ENCODE measurements at regions not wholly inside any gene's neighbourhood (a gene's known extent, or its start where the extent isn't known, plus 50 kb on each side); places are given as distances from the start of the nearest gene placed in this dataset.
"Not testable (repeated sequence)": the region's sequence is repeated elsewhere in the genome, so short reads cannot be mapped to it uniquely, and the experiment has no call there.

- Histone ChIP-seq H3K27ac (ENCODE audit: low read depth in 1 of 2, low read length in 2 of 2) (no peak overlapping the region), H3K36me3 (ENCODE audit: control insufficient read depth in 1 of 2, insufficient read depth in 2 of 2, low read length in 1 of 2) (no peaks in the 10 kb centered on the region), H3K4me3 (ENCODE audit: low read length in 2 of 2) (no peak overlapping the region), H3K9me3 (ENCODE audit: control insufficient read depth, low read length) (no peaks in the 10 kb centered on the region), H3K4me1 (ENCODE audit: control insufficient read depth in 1 of 2, insufficient read depth in 2 of 2, low read length in 2 of 2) (no peaks in the 10 kb centered on the region), H3K27me3 (ENCODE audit: control insufficient read depth in 1 of 2, insufficient read depth in 2 of 2, low read length in 1 of 2) (no peaks in the 10 kb centered on the region)
- no peak for DNase-seq
- intact Hi-C loops (cut with DNase I): no loop called here
- no peak for ATAC-seq (ENCODE audit: low FRiP score)
- WGBS, 2 donors: 95% methylated on average over 10 of the region's 10 CpGs
Observed at GRCh38 chr15:70517194-70517590, 246.2 kb downstream of the UACA start.

- intact Hi-C loops (cut with DNase I): no loop called here
- Histone ChIP-seq H3K4me1 (ENCODE audit: control insufficient read depth in 1 of 2, insufficient read depth in 2 of 2, low read length in 2 of 2) (no peaks in the 10 kb centered on the region), H3K27me3 (ENCODE audit: control insufficient read depth in 1 of 2, insufficient read depth in 2 of 2, low read length in 1 of 2) (no peaks in the 10 kb centered on the region), H3K27ac (ENCODE audit: low read depth in 1 of 2, low read length in 2 of 2) (no peak overlapping the region), H3K4me3 (ENCODE audit: low read length in 2 of 2) (no peak overlapping the region), H3K36me3 (ENCODE audit: control insufficient read depth in 1 of 2, insufficient read depth in 2 of 2, low read length in 1 of 2) (no peaks in the 10 kb centered on the region), H3K9me3 (ENCODE audit: control insufficient read depth, low read length) (no peaks in the 10 kb centered on the region)
- no peak for ATAC-seq (ENCODE audit: low FRiP score)
- DNase-seq: no peak
- 93 to 94% methylated on average over 6 of the region's 6 CpGs for WGBS, 2 donors
Observed at GRCh38 chr15:70516408-70517193, 246.8 kb downstream of the UACA start.

- no peak for ATAC-seq (ENCODE audit: low FRiP score)
- no peak overlapping the region for H3K4me3 ChIP-seq (ENCODE audit: low read length in 2 of 2)
- H3K36me3 ChIP-seq (ENCODE audit: control insufficient read depth in 1 of 2, insufficient read depth in 2 of 2, low read length in 1 of 2): no peaks in the 10 kb centered on the region
- no peak overlapping the region for H3K27ac ChIP-seq (ENCODE audit: low read depth in 1 of 2, low read length in 2 of 2)
- DNase-seq: no peak
- WGBS, 2 donors: 90 to 93% methylated on average over 7 of the region's 7 CpGs
- H3K4me1 ChIP-seq (ENCODE audit: control insufficient read depth in 1 of 2, insufficient read depth in 2 of 2, low read length in 2 of 2): no peaks in the 10 kb centered on the region
- intact Hi-C loops (cut with DNase I): no loop called here
- no peaks in the 10 kb centered on the region for H3K27me3 ChIP-seq (ENCODE audit: control insufficient read depth in 1 of 2, insufficient read depth in 2 of 2, low read length in 1 of 2)
- H3K9me3 ChIP-seq (ENCODE audit: control insufficient read depth, low read length): peaks cover 2% of the 10 kb centered on the region
Observed at GRCh38 chr15:70514251-70514650, 249.1 kb downstream of the UACA start.

GRCh38 chr15:70513819-70514218 lies 249.5 kb downstream of the UACA start:
- no peaks in the 10 kb centered on the region for H3K4me1 ChIP-seq (ENCODE audit: control insufficient read depth in 1 of 2, insufficient read depth in 2 of 2, low read length in 2 of 2)
- no peak for DNase-seq
- WGBS, 2 donors: 93% methylated on average over 4 of the region's 4 CpGs
- no peak for ATAC-seq (ENCODE audit: low FRiP score)
- intact Hi-C loops (cut with DNase I): no loop called here
- no peaks in the 10 kb centered on the region for H3K27me3 ChIP-seq (ENCODE audit: control insufficient read depth in 1 of 2, insufficient read depth in 2 of 2, low read length in 1 of 2)
- no peaks in the 10 kb centered on the region for H3K36me3 ChIP-seq (ENCODE audit: control insufficient read depth in 1 of 2, insufficient read depth in 2 of 2, low read length in 1 of 2)
- H3K4me3 ChIP-seq (ENCODE audit: low read length in 2 of 2): no peak overlapping the region
- no peak overlapping the region for H3K27ac ChIP-seq (ENCODE audit: low read depth in 1 of 2, low read length in 2 of 2)
- H3K9me3 ChIP-seq (ENCODE audit: control insufficient read depth, low read length): peaks cover 2% of the 10 kb centered on the region

- no peaks in the 10 kb centered on the region for H3K27me3 ChIP-seq (ENCODE audit: control insufficient read depth in 1 of 2, insufficient read depth in 2 of 2, low read length in 1 of 2)
- peaks cover 2% of the 10 kb centered on the region for H3K9me3 ChIP-seq (ENCODE audit: control insufficient read depth, low read length)
- no peak overlapping the region for H3K27ac ChIP-seq (ENCODE audit: low read depth in 1 of 2, low read length in 2 of 2)
- 80 to 85% methylated on average over 8 of the region's 8 CpGs for WGBS, 2 donors
- no peak for ATAC-seq (ENCODE audit: low FRiP score)
- no peaks in the 10 kb centered on the region for H3K4me1 ChIP-seq (ENCODE audit: control insufficient read depth in 1 of 2, insufficient read depth in 2 of 2, low read length in 2 of 2)
- DNase-seq: no peak
- no peak overlapping the region for H3K4me3 ChIP-seq (ENCODE audit: low read length in 2 of 2)
- intact Hi-C loops (cut with DNase I): no loop called here
- H3K36me3 ChIP-seq (ENCODE audit: control insufficient read depth in 1 of 2, insufficient read depth in 2 of 2, low read length in 1 of 2): no peaks in the 10 kb centered on the region
Observed at GRCh38 chr15:70512772-70513362, 250.5 kb downstream of the UACA start.

GRCh38 chr15:70511972-70512587 lies 251.3 kb downstream of the UACA start:
- H3K36me3 ChIP-seq (ENCODE audit: control insufficient read depth in 1 of 2, insufficient read depth in 2 of 2, low read length in 1 of 2); H3K9me3 ChIP-seq (ENCODE audit: control insufficient read depth, low read length); H3K4me3 ChIP-seq (ENCODE audit: low read length in 2 of 2); ATAC-seq (ENCODE audit: low FRiP score); H3K4me1 ChIP-seq (ENCODE audit: control insufficient read depth in 1 of 2, insufficient read depth in 2 of 2, low read length in 2 of 2); H3K27ac ChIP-seq (ENCODE audit: low read depth in 1 of 2, low read length in 2 of 2); intact Hi-C loops (cut with DNase I); H3K27me3 ChIP-seq (ENCODE audit: control insufficient read depth in 1 of 2, insufficient read depth in 2 of 2, low read length in 1 of 2); DNase-seq: not testable (repeated sequence)
- 68 to 84% methylated on average over 2 of the region's 2 CpGs for WGBS, 2 donors

- peaks cover 2% of the 10 kb centered on the region for H3K9me3 ChIP-seq (ENCODE audit: control insufficient read depth, low read length)
- H3K27ac ChIP-seq (ENCODE audit: low read depth in 1 of 2, low read length in 2 of 2): no peak overlapping the region
- no peaks in the 10 kb centered on the region for H3K4me1 ChIP-seq (ENCODE audit: control insufficient read depth in 1 of 2, insufficient read depth in 2 of 2, low read length in 2 of 2)
- DNase-seq: no peak
- no peak overlapping the region for H3K4me3 ChIP-seq (ENCODE audit: low read length in 2 of 2)
- no peak for ATAC-seq (ENCODE audit: low FRiP score)
- 97 to 99% methylated on average over 2 of the region's 2 CpGs for WGBS, 2 donors
- intact Hi-C loops (cut with DNase I): no loop called here
- H3K27me3 ChIP-seq (ENCODE audit: control insufficient read depth in 1 of 2, insufficient read depth in 2 of 2, low read length in 1 of 2): no peaks in the 10 kb centered on the region
- H3K36me3 ChIP-seq (ENCODE audit: control insufficient read depth in 1 of 2, insufficient read depth in 2 of 2, low read length in 1 of 2): no peaks in the 10 kb centered on the region
Observed at GRCh38 chr15:70510433-70510832, 252.9 kb downstream of the UACA start.

- no peak for ATAC-seq (ENCODE audit: low FRiP score)
- 96 to 98% methylated on average over 4 of the region's 4 CpGs for WGBS, 2 donors
- intact Hi-C loops (cut with DNase I): no loop called here
Observed at GRCh38 chr15:70509731-70510143, 253.6 kb downstream of the UACA start.

GRCh38 chr15:70509282-70509662 lies 254.1 kb downstream of the UACA start:
- intact Hi-C loops (cut with DNase I): no loop called here
- no peak overlapping the region for H3K4me3 ChIP-seq (ENCODE audit: low read length in 2 of 2)
- H3K27ac ChIP-seq (ENCODE audit: low read depth in 1 of 2, low read length in 2 of 2): no peak overlapping the region
- no peaks in the 10 kb centered on the region for H3K36me3 ChIP-seq (ENCODE audit: control insufficient read depth in 1 of 2, insufficient read depth in 2 of 2, low read length in 1 of 2)
- peaks cover 2% of the 10 kb centered on the region for H3K9me3 ChIP-seq (ENCODE audit: control insufficient read depth, low read length)
- WGBS, 2 donors: 84 to 89% methylated on average over 2 of the region's 2 CpGs
- DNase-seq (no peak), ATAC-seq (ENCODE audit: low FRiP score) (no peak)
- H3K4me1 ChIP-seq (ENCODE audit: control insufficient read depth in 1 of 2, insufficient read depth in 2 of 2, low read length in 2 of 2): no peaks in the 10 kb centered on the region
- H3K27me3 ChIP-seq (ENCODE audit: control insufficient read depth in 1 of 2, insufficient read depth in 2 of 2, low read length in 1 of 2): no peaks in the 10 kb centered on the region

More at GRCh38 chr15:70509731-70510143, 253.6 kb downstream of the UACA start:
- no peak for DNase-seq
- H3K27ac ChIP-seq (ENCODE audit: low read depth in 1 of 2, low read length in 2 of 2): no peak overlapping the region
- H3K9me3 ChIP-seq (ENCODE audit: control insufficient read depth, low read length): peaks cover 2% of the 10 kb centered on the region
- no peak overlapping the region for H3K4me3 ChIP-seq (ENCODE audit: low read length in 2 of 2)
- no peaks in the 10 kb centered on the region for H3K27me3 ChIP-seq (ENCODE audit: control insufficient read depth in 1 of 2, insufficient read depth in 2 of 2, low read length in 1 of 2)
- no peaks in the 10 kb centered on the region for H3K4me1 ChIP-seq (ENCODE audit: control insufficient read depth in 1 of 2, insufficient read depth in 2 of 2, low read length in 2 of 2)
- H3K36me3 ChIP-seq (ENCODE audit: control insufficient read depth in 1 of 2, insufficient read depth in 2 of 2, low read length in 1 of 2): no peaks in the 10 kb centered on the region

All from aorta (tissue), 5 donors.